OCI-LY1 (cell line): ENCODE measurements at regions not wholly inside any gene's neighbourhood (a gene's known extent, or its start where the extent isn't known, plus 50 kb on each side); places are given as distances from the start of the nearest gene placed in this dataset.

Experiments
- H2AFZ ChIP-seq: fragments of 200-600 bp; sonication (generic), shearing (Covaris generic); 2 replicates; pipeline ENCODE4 v1.6.0; 2014; ENCODE audit warnings: antibody characterized with exemption, mild to moderate bottlenecking, low read length
- H3F3A ChIP-seq: fragments of 200-600 bp; sonication (generic), shearing (Covaris generic); 2 replicates; pipeline ENCODE4 v1.6.0; 2014; ENCODE audit warnings: mild to moderate bottlenecking, antibody characterized with exemption, low read length, moderate library complexity; ENCODE audit not compliant: insufficient read depth
- H3K27ac ChIP-seq: fragments of 200-600 bp; sonication (generic); 2 replicates; pipeline ENCODE4 v1.5.1; 2014; ENCODE audit warnings: low read length, mixed run types, mild to moderate bottlenecking, low read depth; ENCODE audit not compliant: poor library complexity, severe bottlenecking
- H3K27me3 ChIP-seq: fragments of 200-600 bp; sonication (generic); 2 replicates; pipeline ENCODE4 v1.6.0; 2014; ENCODE audit warnings: antibody characterized with exemption, mild to moderate bottlenecking, low read length, moderate library complexity; ENCODE audit not compliant: insufficient read depth
- H3K36me3 ChIP-seq: fragments of 200-600 bp; sonication (generic); 2 replicates; pipeline ENCODE4 v1.6.1; 2014; ENCODE audit warnings: mild to moderate bottlenecking, antibody characterized with exemption, low read length, moderate library complexity, mixed read lengths; ENCODE audit not compliant: insufficient read depth
- H3K4me1 ChIP-seq: fragments of 200-600 bp; sonication (generic); 2 replicates; pipeline ENCODE4 v1.5.1; 2014; ENCODE audit warnings: mild to moderate bottlenecking, low read length, moderate library complexity; ENCODE audit not compliant: insufficient read depth, severe bottlenecking
- H3K4me2 ChIP-seq: fragments of 200-600 bp; sonication (generic), shearing (Covaris generic); 2 replicates; pipeline ENCODE4 v1.6.1; 2014; ENCODE audit warnings: low read length
- H3K4me3 ChIP-seq: fragments of 200-600 bp; sonication (generic); 2 replicates; pipeline ENCODE4 v1.5.1; 2014; ENCODE audit warnings: low read length, low read depth, mild to moderate bottlenecking, mixed read lengths; ENCODE audit not compliant: poor library complexity, severe bottlenecking
- H3K79me2 ChIP-seq: fragments of 200-600 bp; shearing (Covaris generic); 2 replicates; pipeline ENCODE4 v1.6.1; 2016; ENCODE audit warnings: mixed run types, low read length, mixed read lengths; ENCODE audit not compliant: insufficient read depth
- H3K9ac ChIP-seq: fragments of 200-600 bp; sonication (generic), shearing (Covaris generic); 2 replicates; pipeline ENCODE4 v1.6.1; 2014; ENCODE audit warnings: mild to moderate bottlenecking, low read length, mixed read lengths
- H3K9me2 ChIP-seq: fragments of 200-600 bp; sonication (generic), shearing (Covaris generic); 2 replicates; pipeline ENCODE4 v1.6.1; 2014; ENCODE audit warnings: low read depth, mild to moderate bottlenecking, low read length, mixed read lengths
- H3K9me3 ChIP-seq: fragments of 200-600 bp; shearing (Covaris generic); 2 replicates; pipeline ENCODE4 v1.6.1; 2014; ENCODE audit warnings: low read length, mixed read lengths
- H4K20me1 ChIP-seq: fragments of 200-600 bp; sonication (generic), shearing (Covaris generic); 2 replicates; pipeline ENCODE4 v1.6.0; 2016; ENCODE audit warnings: mild to moderate bottlenecking, low read length; ENCODE audit not compliant: insufficient read depth
- CTCF ChIP-seq: fragments of 200-600 bp; sonication (generic), shearing (Covaris generic); IDR thresholded peaks from 2 replicates; pipeline ENCODE4 v1.5.1; 2017; ENCODE audit warnings: mild to moderate bottlenecking, antibody characterized with exemption, low read length, moderate library complexity, mixed read lengths
- EZH2 ChIP-seq: fragments of 200-600 bp; sonication (generic), shearing (Covaris generic); IDR thresholded peaks from 2 replicates; pipeline ENCODE4 v1.8.0; 2017; ENCODE audit warnings: borderline replicate concordance, mixed run types, mild to moderate bottlenecking, antibody characterized with exemption, low read length, moderate library complexity, mixed read lengths

- no peaks in the 10 kb centered on the region for H4K20me1 ChIP-seq
- no peak overlapping the region for H2AFZ ChIP-seq
- no peaks in the 10 kb centered on the region for H3K79me2 ChIP-seq
- H3K9me3 ChIP-seq, result no peaks in the 10 kb centered on the region
- H3K9ac ChIP-seq, result no peak overlapping the region
- H3K27me3 ChIP-seq, result no peaks in the 10 kb centered on the region
- no peaks in the 10 kb centered on the region for H3K9me2 ChIP-seq
- TF ChIP-seq CTCF, result no peak
- TF ChIP-seq EZH2, result no peak
- H3K27ac ChIP-seq, result no peak overlapping the region
- no peak overlapping the region for H3K4me3 ChIP-seq
- no peak overlapping the region for H3K4me2 ChIP-seq
- H3K4me1 ChIP-seq, result no peaks in the 10 kb centered on the region
- no peaks in the 10 kb centered on the region for H3K36me3 ChIP-seq
- H3F3A ChIP-seq, result no peaks in the 10 kb centered on the region
Measured at GRCh38 chr12:47023311-47023710, 56.1 kb upstream of the PCED1B start.

GRCh38 chr12:47023953-47024352 is 55.5 kb upstream of the PCED1B start:
- Histone ChIP-seq H3K9me2 (no peaks in the 10 kb centered on the region), H3K27ac (no peak overlapping the region), H4K20me1 (no peaks in the 10 kb centered on the region), H2AFZ (no peak overlapping the region), H3K9ac (no peak overlapping the region), H3K79me2 (no peaks in the 10 kb centered on the region), H3K4me2 (no peak overlapping the region), H3K4me1 (no peaks in the 10 kb centered on the region), H3K4me3 (no peak overlapping the region), H3F3A (no peaks in the 10 kb centered on the region), H3K9me3 (no peaks in the 10 kb centered on the region), H3K36me3 (no peaks in the 10 kb centered on the region), H3K27me3 (no peaks in the 10 kb centered on the region)
- TF ChIP-seq EZH2, result no peak
- TF ChIP-seq CTCF, result no peak

- TF ChIP-seq EZH2, result no peak
- Histone ChIP-seq H4K20me1 (no peaks in the 10 kb centered on the region), H2AFZ (no peak overlapping the region), H3K4me3 (no peak overlapping the region), H3K4me2 (no peak overlapping the region), H3F3A (no peaks in the 10 kb centered on the region), H3K27ac (no peak overlapping the region), H3K27me3 (no peaks in the 10 kb centered on the region), H3K9me2 (no peaks in the 10 kb centered on the region), H3K9ac (no peak overlapping the region), H3K79me2 (no peaks in the 10 kb centered on the region), H3K4me1 (no peaks in the 10 kb centered on the region), H3K36me3 (no peaks in the 10 kb centered on the region), H3K9me3 (no peaks in the 10 kb centered on the region)
Measured at GRCh38 chr12:47024463-47024862, 55.0 kb upstream of the PCED1B start.

- TF ChIP-seq CTCF (no peak), EZH2 (no peak)
- no peak overlapping the region for H3K4me3 ChIP-seq
- H3K27ac ChIP-seq, result no peak overlapping the region
- H3K27me3 ChIP-seq, result no peaks in the 10 kb centered on the region
- H3K4me2 ChIP-seq, result no peak overlapping the region
- no peaks in the 10 kb centered on the region for H3K4me1 ChIP-seq
- H3K9me3 ChIP-seq, result no peaks in the 10 kb centered on the region
- H3F3A ChIP-seq, result no peaks in the 10 kb centered on the region
- H3K36me3 ChIP-seq, result no peaks in the 10 kb centered on the region
- H2AFZ ChIP-seq, result no peak overlapping the region
- H4K20me1 ChIP-seq, result no peaks in the 10 kb centered on the region
- H3K79me2 ChIP-seq, result no peaks in the 10 kb centered on the region
- no peak overlapping the region for H3K9ac ChIP-seq
- H3K9me2 ChIP-seq, result no peaks in the 10 kb centered on the region
Measured at GRCh38 chr12:47025349-47025748, 54.1 kb upstream of the PCED1B start.
